ENCODE measurements at regions not wholly inside any gene's neighbourhood (a gene's known extent, or its start where the extent isn't known, plus 50 kb on each side); places are given as distances from the start of the nearest gene placed in this dataset.

GRCh38 chr11:69906453-69906907, 87.3 kb upstream of the FGF3 start:
- no peaks in the 10 kb centered on the region for H3K36me3 ChIP-seq (replicated peaks in 1 of 2; ENCODE audit: control insufficient read depth in 1 of 2, insufficient read depth in 2 of 2, low read length in 2 of 2)
- WGBS (ENCODE audit: low lambda C conversion rate): 25% methylated on average over 3 of the region's 3 CpGs
- FAIRE-seq (no peak), ATAC-seq (no peak), DNase-seq (ENCODE audit: low spot score) (no peak)
- H2AFZ ChIP-seq (ENCODE audit: low read length): no peak overlapping the region
- no peak overlapping the region for H3K4me3 ChIP-seq (replicated peaks in 1 of 3; ENCODE audit: insufficient read depth in 1 of 3, low read depth in 2 of 3, low read length in 3 of 3)
- CTCF ChIA-PET (ENCODE audit: low intra/inter-chr PET ratio, low total read pairs): no interaction called here
- no TSS peak for BruUV-seq (replicated peaks)
- no peaks in the 10 kb centered on the region for H3K9me3 ChIP-seq (ENCODE audit: low read length)
- no peak overlapping the region for H3K27ac ChIP-seq (ENCODE audit: extremely low read length, insufficient read depth, low read length)
- in situ Hi-C loops (cut with HindIII; ENCODE audit: extremely low pct_ligation_motif_present, low pct_unique_long_range_greater_than_20kb) (no loop called here), intact Hi-C loops (cut with micrococcal nuclease; ENCODE audit: unreplicated experiment) (no loop called here)
- no peak overlapping the region for H3K9ac ChIP-seq (ENCODE audit: insufficient read depth, low read depth, low read length)
- POLR2A ChIA-PET: no interaction called here
- no peaks in the 10 kb centered on the region for H4K20me1 ChIP-seq (ENCODE audit: insufficient read depth, low read length)
- H3K79me2 ChIP-seq (ENCODE audit: insufficient read depth, low read length): no peaks in the 10 kb centered on the region
- H3K27me3 ChIP-seq (ENCODE audit: control insufficient read depth in 1 of 2, insufficient read depth in 2 of 2, low read length in 2 of 2): peaks cover 0 to 14% of the 10 kb centered on the region in 2 experiments; a peak in 2 of 5 replicates
- H3K4me1 ChIP-seq (ENCODE audit: insufficient read depth, low read length): no peaks in the 10 kb centered on the region
- no peak overlapping the region for H3K4me2 ChIP-seq (ENCODE audit: low read depth, low read length)
- TF ChIP-seq ELF4 (CRISPR knock-in tag; IDR thresholded peaks at IDR 0.05; ENCODE audit: borderline replicate concordance) (no peak), TFDP2 (CRISPR knock-in tag; IDR thresholded peaks at IDR 0.05) (no peak), GATAD2A (CRISPR knock-in tag; IDR thresholded peaks at IDR 0.05) (no peak), MTF1 (CRISPR knock-in tag; IDR thresholded peaks at IDR 0.05) (no peak), ZXDC (CRISPR knock-in tag; IDR thresholded peaks at IDR 0.05) (no peak), SMAD3 (CRISPR knock-in tag; IDR thresholded peaks at IDR 0.05) (no peak), ZNF577 (CRISPR knock-in tag; IDR thresholded peaks at IDR 0.05; ENCODE audit: borderline replicate concordance, low read depth) (no peak), ZBTB40 (IDR thresholded peaks at IDR 0.05) (no peak), ZBTB40 (CRISPR knock-in tag; IDR thresholded peaks at IDR 0.05) (no peak)

Data from HepG2 (cell line).